Lung (tissue), 11 donors: ENCODE measurements at regions not wholly inside any gene's neighbourhood (a gene's known extent, or its start where the extent isn't known, plus 50 kb on each side); places are given as distances from the start of the nearest gene placed in this dataset.

Experiments used
- ATAC-seq: fragments of 200-7000 bp; cut with Tn5 transposase; one replicate; pipeline ENCODE4 v1.9.1; 2020; ENCODE audit warnings: moderate number of reproducible peaks; ENCODE audit not compliant: insufficient read depth, low FRiP score
- DNase-seq, 3 donors: peaks; one replicate each; pipeline ENCODE4 v3.0.0-alpha.2; 2013 to 2017
- H3K27ac ChIP-seq, 2 donors: one replicate each; pipeline ENCODE4 v1.5.1; 2013; ENCODE audit warnings: mild to moderate bottlenecking in 2 of 2, moderate library complexity in 2 of 2, control low read depth in 1 of 2, inconsistent platforms in 1 of 2, low read depth in 1 of 2, low read length in 1 of 2
- H3K27me3 ChIP-seq, 3 donors: one replicate each; pipeline ENCODE4 v1.5.1; 2013; ENCODE audit warnings: low read length in 2 of 3; ENCODE audit not compliant: control insufficient read depth in 3 of 3, insufficient read depth in 3 of 3
- H3K36me3 ChIP-seq, 4 donors: one replicate each; pipeline ENCODE4 v1.5.1; 2013; ENCODE audit warnings: low read length in 4 of 4, mild to moderate bottlenecking in 1 of 4, moderate library complexity in 1 of 4; ENCODE audit not compliant: control insufficient read depth in 4 of 4, insufficient read depth in 4 of 4
- H3K4me1 ChIP-seq, 5 donors: one replicate each; pipeline ENCODE4 v1.5.1; 2013; ENCODE audit warnings: low read length in 5 of 5, mild to moderate bottlenecking in 2 of 5, moderate library complexity in 1 of 5; ENCODE audit not compliant: control insufficient read depth in 5 of 5, insufficient read depth in 5 of 5
- H3K4me3 ChIP-seq: one replicate; pipeline ENCODE4 v1.5.1; 2013; ENCODE audit warnings: mild to moderate bottlenecking, control low read depth, moderate library complexity
- H3K9ac ChIP-seq, 2 donors: one replicate each; pipeline ENCODE4 v1.5.1; 2013; ENCODE audit warnings: low read length in 2 of 2, control low read depth in 1 of 2; ENCODE audit not compliant: insufficient read depth in 1 of 2
- H3K9me3 ChIP-seq, 4 donors: one replicate each; pipeline ENCODE4 v1.5.1; 2013; ENCODE audit warnings: low read length in 3 of 4, mild to moderate bottlenecking in 1 of 4, moderate library complexity in 1 of 4; ENCODE audit not compliant: control insufficient read depth in 4 of 4, insufficient read depth in 3 of 4
- CTCF ChIP-seq: IDR thresholded peaks from 2 replicates; pipeline ENCODE4 v1.5.1; 2012; ENCODE audit warnings: mild to moderate bottlenecking; ENCODE audit errors: control extremely low read depth, extremely low read depth
- WGBS, 2 donors: extraction: QIAGEN DNeasy Blood & Tissue Kit; methylation state at CpG; one replicate each; pipeline ENCODE4 v1.1.7; 2013; 5-methylcytosine and 5-hydroxymethylcytosine counted together
- donor health status: control.
- donor health status: control.
- donor health status: Bipolar disorder and iron deficiency.
- donor health status: healthy.
- donor health status: DM: yes; HTN: yes; CAD: no.

- Histone ChIP-seq H3K36me3 (no peaks in the 10 kb centered on the region), H3K9ac (no peak overlapping the region), H3K4me3 (no peak overlapping the region), H3K27ac (no peak overlapping the region), H3K27me3 (no peaks in the 10 kb centered on the region), H3K9me3 (peaks cover 0 to 4% (median 0%) of the 10 kb centered on the region in 4 donors), H3K4me1 (no peaks in the 10 kb centered on the region)
- 80 to 88% methylated on average over 8 of the region's 8 CpGs for WGBS, 2 donors
- TF ChIP-seq CTCF = no peak
- ATAC-seq (no peak), DNase-seq (no peak)
Observed at GRCh38 chr3:111143-112069, 85.2 kb upstream of the CHL1 start.

GRCh38 chr3:112773-113172 is 83.8 kb upstream of the CHL1 start:
- DNase-seq (no peak), ATAC-seq (no peak)
- no peaks in the 10 kb centered on the region for H3K36me3 ChIP-seq
- no peaks in the 10 kb centered on the region for H3K27me3 ChIP-seq
- TF ChIP-seq CTCF = no peak
- peaks cover 0 to 4% (median 0%) of the 10 kb centered on the region in 4 donors for H3K9me3 ChIP-seq
- no peak overlapping the region for H3K9ac ChIP-seq
- no peak overlapping the region for H3K4me3 ChIP-seq
- no peaks in the 10 kb centered on the region for H3K4me1 ChIP-seq
- H3K27ac ChIP-seq = no peak overlapping the region
- WGBS, 2 donors = 67 to 75% methylated on average over 2 of the region's 2 CpGs

GRCh38 chr3:118666-119065 is 77.9 kb upstream of the CHL1 start:
- Histone ChIP-seq H3K9ac (no peak overlapping the region), H3K27me3 (no peaks in the 10 kb centered on the region), H3K27ac (no peak overlapping the region), H3K4me1 (no peaks in the 10 kb centered on the region), H3K4me3 (no peak overlapping the region), H3K9me3 (no peaks in the 10 kb centered on the region), H3K36me3 (no peaks in the 10 kb centered on the region)
- WGBS, 2 donors = 72 to 92% methylated on average over 1 of the region's 1 CpG
- no peak for TF ChIP-seq CTCF
- ATAC-seq (no peak), DNase-seq (no peak)

GRCh38 chr3:123341-123740 is 73.2 kb upstream of the CHL1 start:
- H3K27ac ChIP-seq = no peak overlapping the region
- no peak for DNase-seq
- no peaks in the 10 kb centered on the region for H3K36me3 ChIP-seq
- H3K9me3 ChIP-seq = no peaks in the 10 kb centered on the region
- no peaks in the 10 kb centered on the region for H3K27me3 ChIP-seq
- TF ChIP-seq CTCF = no peak
- no peak overlapping the region for H3K9ac ChIP-seq
- no peak for ATAC-seq
- H3K4me3 ChIP-seq = no peak overlapping the region
- WGBS, 2 donors = 68 to 76% methylated on average over 4 of the region's 4 CpGs
- H3K4me1 ChIP-seq = no peaks in the 10 kb centered on the region
